DMS153 (cell line): ENCODE measurements at regions not wholly inside any gene's neighbourhood (a gene's known extent, or its start where the extent isn't known, plus 50 kb on each side); places are given as distances from the start of the nearest gene placed in this dataset.
"Not testable (repeated sequence)": the region's sequence is repeated elsewhere in the genome, so short reads cannot be mapped to it uniquely, and the experiment has no call there.

Source experiments
- DNase-seq: peaks from one replicate; lab custom pipeline; 2025; lab: John Stamatoyannopoulos, UW

- DNase-seq: no peak
Observed at GRCh38 chr10:29828440-29828894, 193.7 kb upstream of the SVIL start.

GRCh38 chr10:29827512-29827911, 192.7 kb upstream of the SVIL start:
- DNase-seq: no peak

GRCh38 chr10:29826801-29827450, 192.2 kb upstream of the SVIL start:
- no peak for DNase-seq

- no peak for DNase-seq
Observed at GRCh38 chr10:29826221-29826620, 191.4 kb upstream of the SVIL start.

GRCh38 chr10:29823553-29824080, 188.8 kb upstream of the SVIL start:
- DNase-seq: no peak

GRCh38 chr10:29820890-29821461, 186.2 kb upstream of the SVIL start:
- DNase-seq: no peak

GRCh38 chr10:29816801-29817558, 182.2 kb upstream of the SVIL start:
- DNase-seq: no peak

- DNase-seq: no peak
Observed at GRCh38 chr10:29815572-29815971, 180.8 kb upstream of the SVIL start.

GRCh38 chr10:29811751-29812427, 177.1 kb upstream of the SVIL start:
- no peak for DNase-seq

- DNase-seq: no peak
Observed at GRCh38 chr10:29810816-29811215, 176.0 kb upstream of the SVIL start.

GRCh38 chr10:29810231-29810630, 175.5 kb upstream of the SVIL start:
- not testable (repeated sequence) for DNase-seq

- DNase-seq: no peak
Observed at GRCh38 chr10:29809383-29809782, 174.6 kb upstream of the SVIL start.

- DNase-seq: no peak
Observed at GRCh38 chr10:29807163-29807806, 172.5 kb upstream of the SVIL start.

- no peak for DNase-seq
Observed at GRCh38 chr10:29806350-29806788, 171.6 kb upstream of the SVIL start.

- no peak for DNase-seq
Observed at GRCh38 chr10:29805134-29805723, 170.5 kb upstream of the SVIL start.

GRCh38 chr10:29804025-29804852, 169.5 kb upstream of the SVIL start:
- peak; percentile 34 for DNase-seq

- DNase-seq: no peak
Observed at GRCh38 chr10:29802171-29802570, 167.4 kb upstream of the SVIL start.

GRCh38 chr10:29798921-29799690, 164.3 kb upstream of the SVIL start:
- DNase-seq: no peak

- no peak for DNase-seq
Observed at GRCh38 chr10:29797616-29798015, 162.8 kb upstream of the SVIL start.

GRCh38 chr10:29795850-29796249, 161.1 kb upstream of the SVIL start:
- no peak for DNase-seq
